K562 (cell line): ENCODE measurements at regions not wholly inside any gene's neighbourhood (a gene's known extent, or its start where the extent isn't known, plus 50 kb on each side); places are given as distances from the start of the nearest gene placed in this dataset.

Source experiments
- C11orf30 ChIP-seq: fragments of 450-650 bp; IDR thresholded peaks from 2 replicates; pipeline ENCODE4 v1.6.1; 2016; ENCODE audit warnings: low read depth, mild to moderate bottlenecking
- MAFF ChIP-seq: IDR thresholded peaks from 2 replicates; pipeline ENCODE4 v1.6.1; 2012; ENCODE audit warnings: low read length, improper control_type of control experiment
- ZNF384 ChIP-seq: IDR thresholded peaks from 2 replicates; pipeline ENCODE4 v1.6.1; 2012; ENCODE audit warnings: low read depth, low read length, improper control_type of control experiment
- TF ChIP-seq, protein P1 (sequence below): fragments of 450-650 bp; IDR thresholded peaks from 2 replicates; pipeline ENCODE4 v1.6.1; 2017; ENCODE audit warnings: antibody characterized with exemption, mild to moderate bottlenecking
- TF ChIP-seq, protein P2 (sequence below): IDR thresholded peaks from 2 replicates; pipeline ENCODE4 v1.6.1; 2011; ENCODE audit not compliant: insufficient read length; ENCODE audit errors: extremely low read depth
- TF ChIP-seq, protein P3 (sequence below), 2 experiments: fragments of 450-650 bp; formaldehyde crosslinking in 1 of 2; IDR thresholded peaks; 2 replicates each; pipeline versions ENCODE4 v1.4.0 to v1.6.1; 2014 to 2020; ENCODE audit warnings: mild to moderate bottlenecking in 2 of 2, borderline replicate concordance in 1 of 2, low read depth in 1 of 2
- TF ChIP-seq, protein P4 (sequence below): fragments of 450-650 bp; IDR thresholded peaks from 2 replicates; pipeline ENCODE4 v1.6.1; 2016; ENCODE audit warnings: mild to moderate bottlenecking

DNA sequence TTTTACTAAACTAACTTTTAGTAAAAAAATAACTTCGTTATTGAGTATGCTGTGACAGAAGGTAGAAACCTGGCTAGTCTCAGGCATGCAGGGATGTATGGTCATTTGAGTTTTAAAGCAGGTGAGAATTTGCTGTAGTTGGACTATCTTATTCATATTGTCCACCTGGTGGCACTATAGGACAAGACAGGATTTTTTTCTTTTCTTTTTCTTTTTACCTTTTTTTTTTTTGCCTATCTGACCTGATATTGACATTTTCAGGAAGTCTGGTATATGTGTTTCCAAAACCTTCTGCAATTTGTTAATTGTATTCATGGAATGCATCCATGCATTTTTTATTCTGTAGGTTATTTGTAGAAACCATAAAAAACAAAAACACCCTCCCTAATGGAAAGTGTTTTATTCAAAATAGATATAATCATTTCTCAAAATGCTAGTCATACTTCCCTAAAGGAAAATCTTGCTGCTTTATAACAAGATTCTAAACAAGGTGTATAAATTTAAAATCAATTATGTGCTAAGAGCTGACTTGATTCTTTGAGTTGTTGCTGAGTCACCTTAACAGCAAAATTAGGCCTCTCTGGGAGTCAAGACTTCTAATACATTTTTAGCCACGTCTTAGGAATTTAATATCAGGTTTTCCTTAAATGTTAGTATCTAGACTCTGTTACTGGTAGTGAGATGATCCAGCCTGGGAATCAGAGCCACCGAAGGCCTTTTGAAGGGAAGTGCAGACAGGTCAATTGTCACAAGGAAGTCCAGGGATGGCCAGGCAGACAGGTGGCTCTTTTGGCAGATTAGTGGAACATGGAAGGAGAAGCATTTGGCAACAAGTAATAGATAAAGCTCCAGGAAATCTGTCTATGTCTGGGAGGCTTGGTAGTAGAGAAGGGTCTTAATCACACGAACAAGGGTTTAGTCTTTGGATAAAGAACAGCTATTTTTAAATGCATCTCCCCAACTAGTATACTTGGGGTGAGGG, 201.3 kb upstream of the GNPDA2 start (continued):
- TF ChIP-seq, protein P1, sequence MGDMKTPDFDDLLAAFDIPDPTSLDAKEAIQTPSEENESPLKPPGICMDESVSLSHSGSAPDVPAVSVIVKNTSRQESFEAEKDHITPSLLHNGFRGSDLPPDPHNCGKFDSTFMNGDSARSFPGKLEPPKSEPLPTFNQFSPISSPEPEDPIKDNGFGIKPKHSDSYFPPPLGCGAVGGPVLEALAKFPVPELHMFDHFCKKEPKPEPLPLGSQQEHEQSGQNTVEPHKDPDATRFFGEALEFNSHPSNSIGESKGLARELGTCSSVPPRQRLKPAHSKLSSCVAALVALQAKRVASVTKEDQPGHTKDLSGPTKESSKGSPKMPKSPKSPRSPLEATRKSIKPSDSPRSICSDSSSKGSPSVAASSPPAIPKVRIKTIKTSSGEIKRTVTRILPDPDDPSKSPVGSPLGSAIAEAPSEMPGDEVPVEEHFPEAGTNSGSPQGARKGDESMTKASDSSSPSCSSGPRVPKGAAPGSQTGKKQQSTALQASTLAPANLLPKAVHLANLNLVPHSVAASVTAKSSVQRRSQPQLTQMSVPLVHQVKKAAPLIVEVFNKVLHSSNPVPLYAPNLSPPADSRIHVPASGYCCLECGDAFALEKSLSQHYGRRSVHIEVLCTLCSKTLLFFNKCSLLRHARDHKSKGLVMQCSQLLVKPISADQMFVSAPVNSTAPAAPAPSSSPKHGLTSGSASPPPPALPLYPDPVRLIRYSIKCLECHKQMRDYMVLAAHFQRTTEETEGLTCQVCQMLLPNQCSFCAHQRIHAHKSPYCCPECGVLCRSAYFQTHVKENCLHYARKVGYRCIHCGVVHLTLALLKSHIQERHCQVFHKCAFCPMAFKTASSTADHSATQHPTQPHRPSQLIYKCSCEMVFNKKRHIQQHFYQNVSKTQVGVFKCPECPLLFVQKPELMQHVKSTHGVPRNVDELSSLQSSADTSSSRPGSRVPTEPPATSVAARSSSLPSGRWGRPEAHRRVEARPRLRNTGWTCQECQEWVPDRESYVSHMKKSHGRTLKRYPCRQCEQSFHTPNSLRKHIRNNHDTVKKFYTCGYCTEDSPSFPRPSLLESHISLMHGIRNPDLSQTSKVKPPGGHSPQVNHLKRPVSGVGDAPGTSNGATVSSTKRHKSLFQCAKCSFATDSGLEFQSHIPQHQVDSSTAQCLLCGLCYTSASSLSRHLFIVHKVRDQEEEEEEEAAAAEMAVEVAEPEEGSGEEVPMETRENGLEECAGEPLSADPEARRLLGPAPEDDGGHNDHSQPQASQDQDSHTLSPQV: no peak
- TF ChIP-seq ZNF384: peak; percentile 47; the same call in 1 of the 2 replicates
- TF ChIP-seq, protein P2, sequence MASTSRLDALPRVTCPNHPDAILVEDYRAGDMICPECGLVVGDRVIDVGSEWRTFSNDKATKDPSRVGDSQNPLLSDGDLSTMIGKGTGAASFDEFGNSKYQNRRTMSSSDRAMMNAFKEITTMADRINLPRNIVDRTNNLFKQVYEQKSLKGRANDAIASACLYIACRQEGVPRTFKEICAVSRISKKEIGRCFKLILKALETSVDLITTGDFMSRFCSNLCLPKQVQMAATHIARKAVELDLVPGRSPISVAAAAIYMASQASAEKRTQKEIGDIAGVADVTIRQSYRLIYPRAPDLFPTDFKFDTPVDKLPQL: no peak
- TF ChIP-seq, protein P3, sequence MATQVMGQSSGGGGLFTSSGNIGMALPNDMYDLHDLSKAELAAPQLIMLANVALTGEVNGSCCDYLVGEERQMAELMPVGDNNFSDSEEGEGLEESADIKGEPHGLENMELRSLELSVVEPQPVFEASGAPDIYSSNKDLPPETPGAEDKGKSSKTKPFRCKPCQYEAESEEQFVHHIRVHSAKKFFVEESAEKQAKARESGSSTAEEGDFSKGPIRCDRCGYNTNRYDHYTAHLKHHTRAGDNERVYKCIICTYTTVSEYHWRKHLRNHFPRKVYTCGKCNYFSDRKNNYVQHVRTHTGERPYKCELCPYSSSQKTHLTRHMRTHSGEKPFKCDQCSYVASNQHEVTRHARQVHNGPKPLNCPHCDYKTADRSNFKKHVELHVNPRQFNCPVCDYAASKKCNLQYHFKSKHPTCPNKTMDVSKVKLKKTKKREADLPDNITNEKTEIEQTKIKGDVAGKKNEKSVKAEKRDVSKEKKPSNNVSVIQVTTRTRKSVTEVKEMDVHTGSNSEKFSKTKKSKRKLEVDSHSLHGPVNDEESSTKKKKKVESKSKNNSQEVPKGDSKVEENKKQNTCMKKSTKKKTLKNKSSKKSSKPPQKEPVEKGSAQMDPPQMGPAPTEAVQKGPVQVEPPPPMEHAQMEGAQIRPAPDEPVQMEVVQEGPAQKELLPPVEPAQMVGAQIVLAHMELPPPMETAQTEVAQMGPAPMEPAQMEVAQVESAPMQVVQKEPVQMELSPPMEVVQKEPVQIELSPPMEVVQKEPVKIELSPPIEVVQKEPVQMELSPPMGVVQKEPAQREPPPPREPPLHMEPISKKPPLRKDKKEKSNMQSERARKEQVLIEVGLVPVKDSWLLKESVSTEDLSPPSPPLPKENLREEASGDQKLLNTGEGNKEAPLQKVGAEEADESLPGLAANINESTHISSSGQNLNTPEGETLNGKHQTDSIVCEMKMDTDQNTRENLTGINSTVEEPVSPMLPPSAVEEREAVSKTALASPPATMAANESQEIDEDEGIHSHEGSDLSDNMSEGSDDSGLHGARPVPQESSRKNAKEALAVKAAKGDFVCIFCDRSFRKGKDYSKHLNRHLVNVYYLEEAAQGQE (IDR thresholded peaks at IDR 0.05; ENCODE audit: borderline replicate concordance): peak; percentile 20; the same call in 1 of the 2 replicates
- TF ChIP-seq, protein P3 (CRISPR knock-in tag; IDR thresholded peaks at IDR 0.05; ENCODE audit: low read depth): no peak
- TF ChIP-seq MAFF: peak; percentile 79
- TF ChIP-seq, protein P4, sequence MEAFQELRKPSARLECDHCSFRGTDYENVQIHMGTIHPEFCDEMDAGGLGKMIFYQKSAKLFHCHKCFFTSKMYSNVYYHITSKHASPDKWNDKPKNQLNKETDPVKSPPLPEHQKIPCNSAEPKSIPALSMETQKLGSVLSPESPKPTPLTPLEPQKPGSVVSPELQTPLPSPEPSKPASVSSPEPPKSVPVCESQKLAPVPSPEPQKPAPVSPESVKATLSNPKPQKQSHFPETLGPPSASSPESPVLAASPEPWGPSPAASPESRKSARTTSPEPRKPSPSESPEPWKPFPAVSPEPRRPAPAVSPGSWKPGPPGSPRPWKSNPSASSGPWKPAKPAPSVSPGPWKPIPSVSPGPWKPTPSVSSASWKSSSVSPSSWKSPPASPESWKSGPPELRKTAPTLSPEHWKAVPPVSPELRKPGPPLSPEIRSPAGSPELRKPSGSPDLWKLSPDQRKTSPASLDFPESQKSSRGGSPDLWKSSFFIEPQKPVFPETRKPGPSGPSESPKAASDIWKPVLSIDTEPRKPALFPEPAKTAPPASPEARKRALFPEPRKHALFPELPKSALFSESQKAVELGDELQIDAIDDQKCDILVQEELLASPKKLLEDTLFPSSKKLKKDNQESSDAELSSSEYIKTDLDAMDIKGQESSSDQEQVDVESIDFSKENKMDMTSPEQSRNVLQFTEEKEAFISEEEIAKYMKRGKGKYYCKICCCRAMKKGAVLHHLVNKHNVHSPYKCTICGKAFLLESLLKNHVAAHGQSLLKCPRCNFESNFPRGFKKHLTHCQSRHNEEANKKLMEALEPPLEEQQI: no peak
- TF ChIP-seq C11orf30: peak; percentile 58; the same call in 1 of the 2 replicates
